Vagina (tissue), 2 donors: ENCODE measurements at regions not wholly inside any gene's neighbourhood (a gene's known extent, or its start where the extent isn't known, plus 50 kb on each side); places are given as distances from the start of the nearest gene placed in this dataset.

Source experiments
- CTCF ChIP-seq, 3 experiments: fragments of 450-650 bp in 2 of 3; fragments of 200-600 bp in 1 of 3; sonication (generic) in 1 of 3; IDR thresholded peaks; one replicate each; pipeline ENCODE4 v1.5.1; 2017 to 2019; ENCODE audit warnings: antibody characterized with exemption in 3 of 3, mild to moderate bottlenecking in 2 of 3, moderate library complexity in 2 of 3
- POLR2A ChIP-seq, 2 donors: fragments of 450-650 bp; IDR thresholded peaks; one replicate each; pipeline ENCODE4 v1.6.1; 2017; ENCODE audit warnings: antibody characterized with exemption in 2 of 2, mild to moderate bottlenecking in 2 of 2, moderate library complexity in 2 of 2
- POLR2AphosphoS5 ChIP-seq, 2 donors: sonication (generic); formaldehyde crosslinking; IDR thresholded peaks; one replicate each; pipeline ENCODE4 v1.9.0; 2017; ENCODE audit warnings: antibody characterized with exemption in 2 of 2, mild to moderate bottlenecking in 2 of 2, low read depth in 1 of 2; ENCODE audit not compliant: insufficient read depth in 1 of 2

- TF ChIP-seq CTCF (IDR thresholded peaks at IDR 0.05) (no peak), POLR2A (IDR thresholded peaks at IDR 0.05) (no peak), POLR2AphosphoS5 (IDR thresholded peaks at IDR 0.05; ENCODE audit: insufficient read depth in 1 of 2, low read depth in 1 of 2) (no peak)
Observed at GRCh38 chr2:6506859-6507258, 358.8 kb downstream of the CMPK2 start.
